NOMO-1 treated with DMSO at 0.1 percent for 48 hours (cell line): ENCODE measurements at regions not wholly inside any gene's neighbourhood (a gene's known extent, or its start where the extent isn't known, plus 50 kb on each side); places are given as distances from the start of the nearest gene placed in this dataset.

Source experiments
- DNase-seq: peaks from one replicate; lab custom pipeline; 2025; ENCODE audit not compliant: unreplicated experiment; lab: John Stamatoyannopoulos, UW

GRCh38 chr5:12312343-12312742, 408.1 kb upstream of the CTNND2 start:
- no peak for DNase-seq

GRCh38 chr5:12294151-12294550, 389.9 kb upstream of the CTNND2 start:
- no peak for DNase-seq

DNA sequence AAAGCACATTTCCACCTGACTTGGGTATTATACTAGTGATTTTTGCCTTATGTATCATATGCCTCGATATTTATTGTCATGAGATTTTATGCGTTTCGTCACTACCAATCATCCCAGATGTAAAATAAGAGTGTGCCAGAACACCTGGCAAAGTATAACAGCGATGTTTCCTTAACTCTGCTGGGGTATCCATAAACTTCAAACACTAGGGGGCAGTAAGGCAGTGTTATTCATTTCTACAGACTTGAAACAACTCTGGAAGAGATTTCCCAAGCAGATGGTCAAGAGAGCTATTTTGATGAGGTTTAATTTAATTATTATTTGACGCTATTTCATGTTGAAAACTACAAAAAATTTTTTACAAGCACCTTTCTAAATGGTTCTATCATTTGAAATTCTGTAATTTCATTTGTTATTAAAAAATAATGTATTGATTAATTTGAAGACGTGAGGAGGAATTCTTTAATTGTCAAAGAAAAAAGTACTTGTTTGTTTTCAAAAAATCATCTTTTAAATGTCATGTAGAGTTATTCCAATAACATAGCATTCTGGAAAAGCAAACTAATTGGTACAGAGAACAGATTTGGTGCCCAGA, 388.5 kb upstream of the CTNND2 start:
- peak; percentile 8 for DNase-seq

DNA sequence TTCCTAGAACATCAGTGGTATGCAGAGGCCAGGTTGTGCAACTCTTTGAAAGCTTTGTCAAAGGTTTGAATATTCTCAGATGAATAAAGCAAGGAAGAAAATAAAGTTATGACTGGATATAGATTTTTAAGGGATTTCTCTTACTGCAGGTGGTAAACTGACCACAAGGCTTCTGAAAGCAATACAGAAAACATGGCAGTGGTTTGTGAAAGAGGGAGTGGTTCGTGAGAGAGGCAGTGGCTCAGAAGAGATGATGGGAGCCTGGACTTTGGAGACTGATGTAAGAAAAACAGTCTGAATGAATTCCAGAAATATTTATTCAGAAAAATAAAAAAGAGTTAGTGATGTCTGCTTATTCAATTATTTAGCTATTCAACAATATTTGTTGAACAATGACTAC, 380.4 kb upstream of the CTNND2 start:
- no peak for DNase-seq

DNA sequence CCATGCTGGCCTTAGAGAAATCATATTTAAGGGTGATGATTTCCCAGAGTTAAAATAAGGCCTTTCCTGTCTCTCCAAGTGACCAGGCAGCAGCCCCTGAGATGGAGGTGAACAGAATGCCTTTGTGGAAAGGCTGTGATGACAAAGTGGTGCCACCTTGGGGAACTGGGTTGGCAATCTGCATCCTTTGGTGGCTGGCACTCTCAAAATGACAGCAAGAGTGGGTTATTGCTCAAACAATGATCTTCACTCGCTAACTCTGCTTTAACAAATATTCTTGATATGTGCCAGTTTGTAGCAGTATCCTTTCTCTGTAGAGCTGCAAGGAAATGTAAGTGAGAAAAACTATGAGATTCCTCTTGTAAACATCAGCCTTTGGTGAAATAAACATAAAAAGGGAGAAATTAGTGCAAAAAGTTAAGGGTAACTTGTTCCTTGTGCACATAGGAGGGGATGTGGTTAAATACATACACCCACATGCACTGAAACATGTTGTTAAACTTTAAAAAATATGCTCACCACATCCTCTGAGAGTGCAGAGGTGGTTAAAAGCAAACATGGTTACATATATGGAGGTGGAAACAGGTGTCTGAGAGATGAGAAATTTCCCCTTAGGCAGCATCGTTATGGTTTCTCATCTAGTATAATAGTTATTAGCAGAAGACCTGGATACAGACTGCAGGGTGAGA, 373.4 kb upstream of the CTNND2 start:
- DNase-seq, result no peak

DNA sequence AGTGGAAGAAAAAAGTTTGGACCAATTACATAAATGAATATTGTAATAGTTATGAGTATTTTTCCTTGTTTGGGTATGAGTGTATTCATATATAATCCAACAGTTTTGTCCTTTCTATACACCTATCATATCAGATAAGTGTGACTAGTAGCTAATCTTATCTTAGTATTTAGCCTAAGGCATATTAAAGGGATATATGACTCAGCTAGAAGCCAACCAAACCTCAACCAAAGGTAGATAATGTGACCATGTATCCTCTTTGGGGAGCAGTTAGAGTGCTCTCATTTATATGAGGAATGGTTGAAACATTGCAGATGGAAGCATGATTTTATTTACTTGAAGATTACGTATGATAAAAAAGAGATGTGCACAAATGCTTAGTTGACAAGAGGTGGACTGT, 370.0 kb upstream of the CTNND2 start:
- DNase-seq, result no peak

DNA sequence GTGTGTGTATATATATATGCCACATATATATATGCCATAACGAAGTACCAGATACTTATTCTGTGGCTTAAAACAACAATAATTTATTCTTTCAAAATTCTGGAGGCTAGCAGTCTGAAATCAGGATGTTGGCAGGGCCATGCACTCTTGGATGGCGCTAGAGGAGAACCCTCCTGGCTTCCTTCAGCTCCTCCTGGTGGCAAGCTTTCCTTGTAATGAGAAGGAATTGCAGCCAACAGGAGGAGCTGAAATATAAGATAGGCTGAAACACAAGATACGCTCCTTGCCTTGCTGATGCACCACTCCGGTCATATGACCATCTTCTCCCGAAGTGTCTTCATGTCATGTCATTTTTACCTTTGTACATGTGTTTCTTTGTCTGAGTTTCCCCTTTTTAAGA, 368.1 kb upstream of the CTNND2 start:
- DNase-seq, result no peak

DNA sequence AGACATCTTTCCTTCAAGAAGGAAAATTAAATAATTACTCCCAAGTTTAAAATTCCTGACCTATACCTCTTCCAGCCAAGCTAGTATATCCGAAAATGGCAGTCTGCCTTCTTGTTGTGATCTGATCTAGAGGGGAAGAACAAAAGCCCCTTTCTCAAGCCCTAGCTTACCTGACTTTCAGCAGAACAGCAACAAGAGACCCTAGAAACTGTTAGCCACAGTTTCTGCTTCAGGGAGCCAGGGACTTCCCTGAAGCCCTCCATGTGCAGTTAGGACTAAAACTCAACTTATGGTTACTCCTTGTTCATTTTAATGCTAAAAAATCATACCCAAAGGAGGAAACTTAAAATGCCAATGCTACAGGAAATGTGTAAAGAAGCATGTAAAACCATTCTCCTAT, 366.7 kb upstream of the CTNND2 start:
- DNase-seq, result no peak

DNA sequence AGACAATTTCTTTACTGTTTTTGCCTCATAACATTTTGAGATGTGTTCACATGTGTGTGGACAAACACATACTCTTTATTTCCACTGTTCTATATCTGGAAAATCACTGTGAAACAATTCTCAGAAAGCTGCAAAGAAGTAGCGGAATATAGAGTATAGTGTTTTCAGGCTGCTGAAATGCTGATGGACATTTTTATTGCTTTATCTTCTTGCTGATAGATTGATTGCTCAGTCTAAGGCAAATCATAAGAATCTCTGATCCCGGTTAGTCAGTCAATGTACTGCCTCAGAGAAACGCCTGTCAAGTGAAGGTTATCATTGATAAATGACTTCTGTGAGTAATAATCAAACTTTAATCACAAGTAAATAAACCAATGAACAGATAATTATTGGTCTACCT, 364.9 kb upstream of the CTNND2 start:
- DNase-seq, result no peak

DNA sequence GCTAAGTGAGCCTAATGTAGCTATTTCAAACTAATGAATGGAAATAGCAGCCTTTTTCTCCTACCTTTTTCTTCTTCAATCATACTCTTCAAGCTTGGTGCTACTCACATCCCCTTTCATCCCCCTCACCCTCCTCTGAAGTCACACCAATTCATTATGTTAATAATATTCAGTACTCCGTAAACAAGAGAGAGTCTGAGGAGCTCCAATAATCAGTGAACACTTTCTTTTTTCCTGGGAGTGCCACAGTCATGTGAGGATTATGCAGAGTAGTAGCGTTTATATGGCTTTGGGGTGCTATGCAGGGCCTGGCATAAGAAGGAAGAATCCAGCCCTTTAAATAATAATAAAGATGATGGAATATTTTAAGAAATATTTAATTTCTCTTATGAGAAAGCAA, 354.3 kb upstream of the CTNND2 start:
- DNase-seq, result no peak

DNA sequence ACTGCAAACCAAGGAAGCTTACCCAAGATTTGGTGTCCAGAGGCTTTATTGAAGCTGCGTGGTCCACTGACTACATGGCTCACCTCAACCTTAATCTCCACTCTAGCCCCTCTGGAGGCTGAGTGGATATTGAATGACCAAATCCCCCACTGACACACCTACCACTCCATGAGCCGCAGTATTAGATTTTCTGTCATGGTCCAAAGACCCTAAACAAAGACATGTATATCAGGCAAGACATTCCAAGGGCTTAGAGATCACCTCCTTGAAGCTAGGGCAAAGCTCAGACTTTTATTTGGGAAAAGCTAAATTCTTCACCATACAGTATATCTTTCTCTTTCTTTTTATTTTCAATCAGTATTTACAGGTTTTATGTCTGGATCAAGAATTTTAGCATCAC, 346.2 kb upstream of the CTNND2 start:
- no peak for DNase-seq

DNA sequence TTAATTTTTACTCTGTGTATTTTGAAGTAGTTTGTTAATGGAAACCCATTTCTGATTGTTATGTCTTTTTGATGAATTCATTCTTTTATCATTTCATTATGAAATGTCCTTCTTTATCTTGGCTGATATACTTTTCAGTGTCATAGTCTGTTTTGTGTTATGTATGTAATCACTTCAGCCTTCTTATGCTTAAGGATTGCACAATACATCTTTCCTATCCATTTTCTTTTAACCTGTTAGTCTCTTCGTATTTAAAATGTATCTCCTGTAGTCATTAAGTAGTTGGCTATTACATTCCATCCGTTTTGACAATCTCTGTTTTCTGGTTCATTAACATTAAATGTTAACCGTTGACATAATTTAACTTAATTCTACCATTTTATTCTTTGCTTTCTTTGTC, 344.6 kb upstream of the CTNND2 start:
- no peak for DNase-seq

DNA sequence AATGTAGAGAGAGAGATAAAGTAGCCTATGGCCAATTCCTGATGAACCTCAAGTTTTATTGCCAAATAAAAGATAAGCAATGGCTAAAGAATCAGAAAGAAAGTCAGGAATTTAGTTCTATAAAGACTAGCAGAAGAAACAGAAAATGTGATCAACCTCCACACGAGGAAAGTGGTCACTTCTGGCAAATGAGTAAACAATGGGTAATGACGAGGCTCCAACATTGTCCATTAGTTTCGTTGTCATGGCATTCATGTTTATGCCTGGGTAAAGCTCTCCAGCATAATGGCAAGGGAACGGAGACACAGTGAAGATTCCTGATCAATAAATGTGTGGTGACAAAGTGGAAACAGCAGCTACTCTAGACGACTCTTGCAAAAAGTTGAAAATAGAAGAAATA, 341.8 kb upstream of the CTNND2 start:
- no peak for DNase-seq

DNA sequence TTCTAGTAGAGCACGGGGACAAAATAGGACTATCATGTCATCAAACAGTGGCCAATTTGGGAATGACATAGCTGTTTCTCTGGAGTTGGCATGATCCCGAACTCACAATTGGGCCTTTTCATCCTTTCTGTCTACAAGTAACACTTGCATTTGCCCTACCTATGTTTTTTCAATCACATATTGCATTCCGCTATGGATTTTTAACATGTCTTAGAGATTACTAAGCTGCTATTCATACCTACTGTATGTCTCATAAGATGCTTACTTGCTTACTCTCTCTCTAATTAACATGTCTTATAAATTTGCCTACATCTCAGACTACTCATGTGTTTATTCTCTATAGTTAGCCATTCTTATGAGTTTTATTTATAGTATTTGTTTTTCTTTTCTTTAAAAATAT, 341.2 kb upstream of the CTNND2 start:
- DNase-seq, result no peak

DNA sequence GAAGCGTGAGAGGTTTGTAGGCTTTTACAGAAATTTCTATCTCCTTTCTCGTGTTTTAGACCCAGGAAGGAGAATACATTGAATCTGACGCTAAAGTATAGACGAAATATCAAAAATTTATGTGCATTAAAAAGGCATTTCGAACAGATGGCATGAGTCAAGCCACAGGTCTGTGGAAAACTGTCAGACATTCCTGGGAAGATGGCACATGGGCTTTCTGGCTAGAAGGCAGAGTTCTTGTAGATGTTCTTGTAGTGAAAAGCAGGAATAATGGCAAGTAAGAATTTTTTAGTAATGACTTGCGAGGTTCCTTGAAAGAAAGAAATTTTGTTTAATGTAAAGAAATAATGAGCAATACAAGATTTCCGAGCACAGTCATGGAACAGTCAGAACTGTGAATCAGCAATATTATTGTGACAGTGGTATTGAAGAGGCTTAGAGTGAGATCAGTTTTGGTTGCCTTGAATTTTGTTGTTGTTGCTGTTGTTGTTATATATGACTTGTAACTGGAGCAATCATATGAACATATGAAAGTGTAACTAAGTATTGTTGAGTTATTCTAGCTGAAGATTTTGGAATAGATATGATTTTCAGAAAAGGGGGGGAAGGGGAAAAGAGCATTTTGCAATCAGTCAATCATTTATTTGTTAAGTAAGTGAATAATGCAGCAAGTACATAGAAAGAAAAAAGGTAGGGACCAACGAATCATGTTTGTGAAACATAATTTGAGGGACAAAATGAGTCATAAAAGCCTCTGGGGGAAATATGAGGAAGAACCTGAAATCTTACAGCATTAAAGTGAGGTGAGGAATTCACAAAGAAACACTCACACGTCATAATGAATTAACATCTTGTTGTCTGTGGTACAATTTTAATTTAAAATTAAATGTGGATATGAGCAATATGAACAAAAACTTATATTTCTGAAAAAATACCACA, 339.0 kb upstream of the CTNND2 start:
- no peak for DNase-seq

- no peak for DNase-seq
Measured at GRCh38 chr5:12237837-12238575, 333.8 kb upstream of the CTNND2 start.

GRCh38 chr5:12230659-12231058, 326.4 kb upstream of the CTNND2 start:
- no peak for DNase-seq

DNA sequence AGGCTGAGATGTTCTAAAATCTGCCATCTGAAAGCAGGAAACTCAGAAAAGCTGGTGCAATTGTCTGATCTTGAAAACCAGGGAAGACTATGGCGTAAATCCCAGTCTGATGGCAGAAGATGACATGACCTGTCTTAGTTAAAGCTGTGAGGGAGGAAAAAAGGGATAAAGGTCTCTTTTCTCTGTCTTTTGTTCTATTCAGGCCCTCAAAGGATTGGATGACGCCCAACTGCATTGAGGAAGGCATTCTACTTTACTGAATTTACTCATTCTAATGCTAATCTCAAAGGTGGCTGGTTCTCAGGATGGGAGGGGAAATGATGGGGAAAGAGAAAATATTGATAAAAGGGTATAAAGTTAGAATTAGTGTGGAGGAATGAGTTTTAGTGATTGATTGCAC, 312.8 kb upstream of the CTNND2 start:
- no peak for DNase-seq

- no peak for DNase-seq
Measured at GRCh38 chr5:12214267-12215015, 310.2 kb upstream of the CTNND2 start.

GRCh38 chr5:12208366-12209100, 304.3 kb upstream of the CTNND2 start:
- no peak for DNase-seq
